ENCODE measurements at regions not wholly inside any gene's neighbourhood (a gene's known extent, or its start where the extent isn't known, plus 50 kb on each side); places are given as distances from the start of the nearest gene placed in this dataset.

GRCh38 chr12:58167622-58168021 lies 226.3 kb downstream of the ATP23 start:
- Histone ChIP-seq H3K9ac (ENCODE audit: low read depth in 1 of 2, low read length in 2 of 2) (no peak overlapping the region), H3K4me3 (ENCODE audit: low read depth in 1 of 3, low read length in 3 of 3) (no peak overlapping the region), H3K27me3 (ENCODE audit: control insufficient read depth in 4 of 4, insufficient read depth in 4 of 4, low read length in 3 of 4) (no peaks in the 10 kb centered on the region), H3K27ac (ENCODE audit: low read depth in 1 of 2, low read length in 2 of 2) (no peak overlapping the region), H3K9me3 (ENCODE audit: control insufficient read depth in 4 of 4, low read length in 3 of 4) (no peaks in the 10 kb centered on the region), H3K4me1 (ENCODE audit: control insufficient read depth in 4 of 4, insufficient read depth in 4 of 4, low read length in 3 of 4) (no peaks in the 10 kb centered on the region), H3K36me3 (ENCODE audit: control insufficient read depth in 4 of 4, insufficient read depth in 3 of 4, low read depth in 1 of 4, low read length in 3 of 4) (no peaks in the 10 kb centered on the region)
- WGBS, result 41% methylated on average over 1 of the region's 1 CpG
- DNase-seq (ENCODE audit: low spot score), result no peak
- TF ChIP-seq EGR1 (IDR thresholded peaks at IDR 0.05; ENCODE audit: low read depth in 2 of 2) (no peak), RXRA (IDR thresholded peaks at IDR 0.05) (no peak), FOXA1 (IDR thresholded peaks at IDR 0.05) (no peak), TAF1 (conservative IDR thresholded peaks at IDR 0.05) (no peak), GABPA (IDR thresholded peaks at IDR 0.05 in 1 of 2, conservative IDR thresholded peaks at IDR 0.05 in 1 of 2) (no peak), HNF4A (conservative IDR thresholded peaks at IDR 0.05) (no peak), RAD21 (IDR thresholded peaks at IDR 0.05) (no peak), CTCF (IDR thresholded peaks at IDR 0.05; ENCODE audit: low read depth, low read length, missing input control) (no peak), FOXA2 (IDR thresholded peaks at IDR 0.05) (no peak), NR2F2 (IDR thresholded peaks at IDR 0.05) (no peak)
- TF ChIP-seq, protein P1, sequence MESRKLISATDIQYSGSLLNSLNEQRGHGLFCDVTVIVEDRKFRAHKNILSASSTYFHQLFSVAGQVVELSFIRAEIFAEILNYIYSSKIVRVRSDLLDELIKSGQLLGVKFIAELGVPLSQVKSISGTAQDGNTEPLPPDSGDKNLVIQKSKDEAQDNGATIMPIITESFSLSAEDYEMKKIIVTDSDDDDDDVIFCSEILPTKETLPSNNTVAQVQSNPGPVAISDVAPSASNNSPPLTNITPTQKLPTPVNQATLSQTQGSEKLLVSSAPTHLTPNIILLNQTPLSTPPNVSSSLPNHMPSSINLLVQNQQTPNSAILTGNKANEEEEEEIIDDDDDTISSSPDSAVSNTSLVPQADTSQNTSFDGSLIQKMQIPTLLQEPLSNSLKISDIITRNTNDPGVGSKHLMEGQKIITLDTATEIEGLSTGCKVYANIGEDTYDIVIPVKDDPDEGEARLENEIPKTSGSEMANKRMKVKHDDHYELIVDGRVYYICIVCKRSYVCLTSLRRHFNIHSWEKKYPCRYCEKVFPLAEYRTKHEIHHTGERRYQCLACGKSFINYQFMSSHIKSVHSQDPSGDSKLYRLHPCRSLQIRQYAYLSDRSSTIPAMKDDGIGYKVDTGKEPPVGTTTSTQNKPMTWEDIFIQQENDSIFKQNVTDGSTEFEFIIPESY (IDR thresholded peaks at IDR 0.05), result no peak
- TF ChIP-seq, protein P2, sequence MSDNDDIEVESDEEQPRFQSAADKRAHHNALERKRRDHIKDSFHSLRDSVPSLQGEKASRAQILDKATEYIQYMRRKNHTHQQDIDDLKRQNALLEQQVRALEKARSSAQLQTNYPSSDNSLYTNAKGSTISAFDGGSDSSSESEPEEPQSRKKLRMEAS (IDR thresholded peaks at IDR 0.05), result no peak
- TF ChIP-seq, protein P3, sequence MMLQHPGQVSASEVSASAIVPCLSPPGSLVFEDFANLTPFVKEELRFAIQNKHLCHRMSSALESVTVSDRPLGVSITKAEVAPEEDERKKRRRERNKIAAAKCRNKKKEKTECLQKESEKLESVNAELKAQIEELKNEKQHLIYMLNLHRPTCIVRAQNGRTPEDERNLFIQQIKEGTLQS (IDR thresholded peaks at IDR 0.05), result no peak

DNA sequence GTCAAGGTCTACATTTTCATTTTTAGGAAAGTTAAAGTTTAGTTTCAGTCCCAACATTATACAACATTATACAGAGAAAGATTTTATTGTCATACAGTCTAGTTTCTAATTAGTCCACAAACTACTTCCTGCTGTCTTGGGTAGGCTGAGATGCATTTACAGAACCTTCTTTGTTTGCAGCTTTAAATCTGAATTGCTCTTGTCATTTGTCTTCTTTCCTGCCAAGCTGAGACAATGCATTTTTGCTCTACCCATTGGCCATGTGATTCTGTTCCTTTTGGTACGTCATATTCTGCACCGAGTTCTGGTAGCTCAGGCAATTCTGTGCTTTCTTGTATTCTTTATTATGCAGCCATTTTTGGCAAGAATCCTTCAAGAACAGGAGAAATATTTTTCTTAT lies 228.5 kb downstream of the ATP23 start:
- TF ChIP-seq, protein P1 (IDR thresholded peaks at IDR 0.05), result no peak
- TF ChIP-seq, protein P2 (IDR thresholded peaks at IDR 0.05), result no peak
- TF ChIP-seq JUND (IDR thresholded peaks at IDR 0.05), result no peak
- no peak for TF ChIP-seq NR2F2 (IDR thresholded peaks at IDR 0.05)
- no peak for TF ChIP-seq RAD21 (IDR thresholded peaks at IDR 0.05)
- TF ChIP-seq HNF4G (IDR thresholded peaks at IDR 0.05), result no peak
- no peak for TF ChIP-seq FOXA1 (IDR thresholded peaks at IDR 0.05)
- no peak for TF ChIP-seq YY1 (IDR thresholded peaks at IDR 0.05)
- TF ChIP-seq CTCF (IDR thresholded peaks at IDR 0.05; ENCODE audit: low read depth, low read length, missing input control), result no peak
- TF ChIP-seq, protein P3 (IDR thresholded peaks at IDR 0.05), result no peak
- no peak for TF ChIP-seq SP1 (IDR thresholded peaks at IDR 0.05)
- no peak for TF ChIP-seq EGR1 (IDR thresholded peaks at IDR 0.05; ENCODE audit: low read depth in 2 of 2)
- no peak for TF ChIP-seq TAF1 (conservative IDR thresholded peaks at IDR 0.05)
- TF ChIP-seq FOXA2 (IDR thresholded peaks at IDR 0.05), result no peak
- 63% methylated on average over 2 of the region's 2 CpGs for WGBS
- Histone ChIP-seq H3K4me1 (ENCODE audit: control insufficient read depth in 4 of 4, insufficient read depth in 4 of 4, low read length in 3 of 4) (no peaks in the 10 kb centered on the region), H3K27me3 (ENCODE audit: control insufficient read depth in 4 of 4, insufficient read depth in 4 of 4, low read length in 3 of 4) (no peaks in the 10 kb centered on the region), H3K4me3 (ENCODE audit: low read depth in 1 of 3, low read length in 3 of 3) (no peak overlapping the region), H3K9ac (ENCODE audit: low read depth in 1 of 2, low read length in 2 of 2) (no peak overlapping the region), H3K9me3 (ENCODE audit: control insufficient read depth in 4 of 4, low read length in 3 of 4) (no peaks in the 10 kb centered on the region), H3K36me3 (ENCODE audit: control insufficient read depth in 4 of 4, insufficient read depth in 3 of 4, low read depth in 1 of 4, low read length in 3 of 4) (no peaks in the 10 kb centered on the region), H3K27ac (ENCODE audit: low read depth in 1 of 2, low read length in 2 of 2) (no peak overlapping the region)
- no peak for DNase-seq (ENCODE audit: low spot score)

Measured in liver (tissue), 8 donors.